HepG2 (cell line): ENCODE measurements at regions not wholly inside any gene's neighbourhood (a gene's known extent, or its start where the extent isn't known, plus 50 kb on each side); places are given as distances from the start of the nearest gene placed in this dataset.
"Not testable (repeated sequence)": the region's sequence is repeated elsewhere in the genome, so short reads cannot be mapped to it uniquely, and the experiment has no call there.

Source experiments
- ATAC-seq: fragments of 200-7000 bp; cut with Tn5 transposase; 3 replicates; pipeline ENCODE4 v1.9.1; 2020; ENCODE audit warnings: mild to moderate bottlenecking, moderate library complexity
- BruUV-seq: library from RNA; stranded (reverse); fragments of 400-500 nt; replicated peaks from 2 replicates; lab custom pipeline; 2021; lab: Mats Ljungman, UMichigan
- CTCF ChIA-PET: fragments of 300-600 bp; formaldehyde crosslinking; extraction: SDS; loops from one replicate; lab custom pipeline; 2021; ENCODE audit warnings: low total read pairs, inconsistent platforms, low intra/inter-chr PET ratio; lab: Yijun Ruan, JAX
- POLR2A ChIA-PET: fragments of 350-600 bp; sonication (Branson Sonifier 250); formaldehyde crosslinking; loops from one replicate; lab custom pipeline; 2020; ENCODE audit warnings: antibody characterized with exemption, inconsistent platforms; lab: Yijun Ruan, JAX
- DNase-seq: peaks from one replicate; pipeline ENCODE4 v3.0.0-alpha.2; 2015; ENCODE audit warnings: low spot score
- FAIRE-seq: peaks from 3 replicates; lab custom pipeline; 2011; peaks lifted over from hg19 to GRCh38; lab: Jason Lieb, UNC
- H2AFZ ChIP-seq: one replicate; pipeline ENCODE4 v1.6.1; 2011; ENCODE audit warnings: low read length, inconsistent platforms
- H3K27ac ChIP-seq: fragments of 300-600 bp; 3 replicates; pipeline ENCODE4 v1.8.0; 2011; ENCODE audit warnings: mixed run types, mild to moderate bottlenecking, mixed read lengths, low read length, inconsistent platforms; ENCODE audit not compliant: insufficient read depth; ENCODE audit errors: extremely low read length
- H3K27me3 ChIP-seq, 2 experiments: fragments of 200-600 bp in 1 of 2; 2 replicates in 1 of 2; 3 replicates in 1 of 2; pipeline versions ENCODE4 v1.6.0 to v1.8.0; 2011; ENCODE audit warnings: low read length in 2 of 2, mild to moderate bottlenecking in 2 of 2, moderate library complexity in 2 of 2, inconsistent platforms in 1 of 2; ENCODE audit not compliant: insufficient read depth in 2 of 2, control insufficient read depth in 1 of 2
- H3K36me3 ChIP-seq, 2 experiments: fragments of 200-600 bp in 1 of 2; replicated peaks in 1 of 2; 2 replicates in 1 of 2; 3 replicates in 1 of 2; pipeline versions ENCODE4 v1.5.1 to v1.8.0; 2011; ENCODE audit warnings: low read length in 2 of 2, inconsistent platforms in 1 of 2; ENCODE audit not compliant: insufficient read depth in 2 of 2, control insufficient read depth in 1 of 2
- H3K4me1 ChIP-seq: 2 replicates; pipeline ENCODE4 v1.5.1; 2012; ENCODE audit warnings: low read length, inconsistent platforms; ENCODE audit not compliant: insufficient read depth
- H3K4me2 ChIP-seq: 2 replicates; pipeline ENCODE4 v1.6.0; 2011; ENCODE audit warnings: low read depth, low read length, inconsistent platforms
- H3K4me3 ChIP-seq, 3 experiments: fragments of 200-600 bp in 1 of 3; sonication (generic), shearing (Covaris generic) in 1 of 3; replicated peaks in 1 of 3; 2 replicates each; pipeline ENCODE4 v1.5.1; 2011 to 2016; ENCODE audit warnings: low read length in 3 of 3, inconsistent platforms in 2 of 3, low read depth in 2 of 3, mild to moderate bottlenecking in 2 of 3, control low read depth in 1 of 3, mixed read lengths in 1 of 3; ENCODE audit not compliant: insufficient read depth in 1 of 3
- H3K79me2 ChIP-seq: one replicate; pipeline ENCODE4 v1.6.1; 2011; ENCODE audit warnings: low read length, inconsistent platforms; ENCODE audit not compliant: insufficient read depth
- H3K9ac ChIP-seq: 2 replicates; pipeline ENCODE4 v1.6.0; 2011; ENCODE audit warnings: mild to moderate bottlenecking, low read depth, low read length, inconsistent platforms; ENCODE audit not compliant: insufficient read depth
- H3K9me3 ChIP-seq: 2 replicates; pipeline ENCODE4 v1.5.1; 2012; ENCODE audit warnings: mild to moderate bottlenecking, low read length
- H4K20me1 ChIP-seq: 2 replicates; pipeline ENCODE4 v1.6.0; 2011; ENCODE audit warnings: inconsistent platforms, mild to moderate bottlenecking, low read length, moderate library complexity; ENCODE audit not compliant: insufficient read depth
- CCAR2 ChIP-seq: fragments of 200-400 bp; formaldehyde crosslinking; optimal IDR thresholded peaks from 2 replicates; pipeline ENCODE3; 2018; ENCODE audit warnings: low read depth, mild to moderate bottlenecking, low read length, moderate library complexity
- FOSL2 ChIP-seq: sonication (generic); formaldehyde crosslinking; IDR thresholded peaks from 2 replicates; pipeline ENCODE4 v1.4.0; 2020; ENCODE audit warnings: missing genetic modification reagents
- GFI1 ChIP-seq: sonication (generic); formaldehyde crosslinking; IDR thresholded peaks from 2 replicates; pipeline ENCODE4 v1.5.0; 2020; ENCODE audit warnings: missing genetic modification reagents, mild to moderate bottlenecking, borderline replicate concordance
- MIER2 ChIP-seq: IDR thresholded peaks from 2 replicates; pipeline ENCODE4 v1.6.1; 2016; ENCODE audit warnings: missing biosample characterization, missing genetic modification reagents
- NBN ChIP-seq: fragments of 450-650 bp; conservative IDR thresholded peaks from 2 replicates; pipeline ENCODE4 v1.6.1; 2017
- SMAD1 ChIP-seq: sonication (generic); formaldehyde crosslinking; IDR thresholded peaks from 2 replicates; pipeline ENCODE4 v1.4.0; 2020; ENCODE audit warnings: missing genetic modification reagents, low read depth, mild to moderate bottlenecking, borderline replicate concordance
- TMF1 ChIP-seq: sonication (generic); formaldehyde crosslinking; IDR thresholded peaks from 2 replicates; pipeline ENCODE4 v1.8.1; 2022; ENCODE audit warnings: low read depth, missing genetic modification reagents
- ZFP82 ChIP-seq: sonication (generic); formaldehyde crosslinking; IDR thresholded peaks from 2 replicates; pipeline ENCODE4 v1.5.1; 2020; ENCODE audit warnings: mild to moderate bottlenecking, missing genetic modification reagents, borderline replicate concordance
- ZNF33A ChIP-seq: sonication (generic); formaldehyde crosslinking; IDR thresholded peaks from 2 replicates; pipeline ENCODE4 v1.5.1; 2020; ENCODE audit warnings: missing genetic modification reagents, mild to moderate bottlenecking, moderate library complexity, borderline replicate concordance
- ZNF430 ChIP-seq: sonication (generic); formaldehyde crosslinking; IDR thresholded peaks from 2 replicates; pipeline ENCODE4 v1.9.0; 2021; ENCODE audit warnings: mild to moderate bottlenecking, missing genetic modification reagents
- ZNF563 ChIP-seq: sonication (generic); formaldehyde crosslinking; IDR thresholded peaks from 2 replicates; pipeline ENCODE4 v1.8.0; 2022; ENCODE audit warnings: mild to moderate bottlenecking, moderate library complexity, missing genetic modification reagents
- ZNF639 ChIP-seq: conservative IDR thresholded peaks from 2 replicates; pipeline ENCODE4 v1.6.1; 2018; ENCODE audit warnings: missing genetic modification reagents
- ZNF761 ChIP-seq: sonication (generic); formaldehyde crosslinking; conservative IDR thresholded peaks from 2 replicates; pipeline ENCODE4 v1.4.0; 2020; ENCODE audit warnings: mild to moderate bottlenecking, missing genetic modification reagents
- ZNF816 ChIP-seq: sonication (generic); formaldehyde crosslinking; IDR thresholded peaks from 2 replicates; pipeline ENCODE4 v1.8.0; 2022; ENCODE audit warnings: missing genetic modification reagents, mild to moderate bottlenecking, borderline replicate concordance
- WGBS: methylation state at CpG from one replicate; pipeline ENCODE4 v1.1.6; 2017; ENCODE audit warnings: low lambda C conversion rate; 5-methylcytosine and 5-hydroxymethylcytosine counted together
- in situ Hi-C: cut with HindIII; loops from 2 replicates; pipeline ENCODE4 v1.10.0; 2017; ENCODE audit warnings: low pct_unique_long_range_greater_than_20kb; ENCODE audit not compliant: extremely low pct_ligation_motif_present
- intact Hi-C: fragments of 100-400 bp; cut with micrococcal nuclease; formaldehyde crosslinking; loops from one replicate; pipeline ENCODE4 v1.10.0; 2022; ENCODE audit not compliant: unreplicated experiment

- TF ChIP-seq SMAD1 (CRISPR knock-in tag) (no peak), GFI1 (CRISPR knock-in tag) (no peak)
- FAIRE-seq (no peak), DNase-seq (no peak), ATAC-seq (no peak)
- intact Hi-C loops, result no loop called here
- in situ Hi-C loops, result no loop called here
- CTCF ChIA-PET, result no interaction called here
- Histone ChIP-seq H3K4me1 (no peaks in the 10 kb centered on the region), H3K79me2 (no peaks in the 10 kb centered on the region), H3K27me3 (no peaks in the 10 kb centered on the region), H4K20me1 (no peaks in the 10 kb centered on the region), H2AFZ (no peak overlapping the region), H3K4me2 (no peak overlapping the region), H3K9me3 (no peaks in the 10 kb centered on the region), H3K27ac (no peak overlapping the region), H3K36me3 (no peaks in the 10 kb centered on the region), H3K9ac (no peak overlapping the region), H3K4me3 (no peak overlapping the region)
- no TSS peak for BruUV-seq
- POLR2A ChIA-PET, result no interaction called here
Observed at GRCh38 chr5:90214991-90215390, 194.6 kb downstream of the CETN3 start.

GRCh38 chr5:90208323-90208722, 201.2 kb downstream of the CETN3 start:
- in situ Hi-C loops, H3K79me2 ChIP-seq, FAIRE-seq, H3K27ac ChIP-seq, CTCF ChIA-PET, H3K4me3 ChIP-seq, H4K20me1 ChIP-seq, intact Hi-C loops, H3K36me3 ChIP-seq, H3K9me3 ChIP-seq, H3K4me1 ChIP-seq, POLR2A ChIA-PET, H3K27me3 ChIP-seq, BruUV-seq, ATAC-seq, H2AFZ ChIP-seq, H3K4me2 ChIP-seq, H3K9ac ChIP-seq, DNase-seq: not testable (repeated sequence)
- WGBS, result 75% methylated on average over 24 of the region's 25 CpGs

GRCh38 chr5:90201923-90202322, 207.6 kb downstream of the CETN3 start:
- in situ Hi-C loops (no loop called here), intact Hi-C loops (no loop called here)
- no peak overlapping the region for H3K9ac ChIP-seq
- no peak overlapping the region for H3K27ac ChIP-seq
- ATAC-seq (no peak), FAIRE-seq (no peak), DNase-seq (no peak)
- POLR2A ChIA-PET, result no interaction called here
- H3K4me1 ChIP-seq, result no peaks in the 10 kb centered on the region
- H4K20me1 ChIP-seq, result no peaks in the 10 kb centered on the region
- no peaks in the 10 kb centered on the region for H3K36me3 ChIP-seq
- no peak overlapping the region for H3K4me3 ChIP-seq
- CTCF ChIA-PET, result no interaction called here
- no peaks in the 10 kb centered on the region for H3K27me3 ChIP-seq
- WGBS, result 0% methylated on average over 3 of the region's 3 CpGs
- BruUV-seq, result no TSS peak
- H3K4me2 ChIP-seq, result no peak overlapping the region
- no peaks in the 10 kb centered on the region for H3K9me3 ChIP-seq
- H2AFZ ChIP-seq, result no peak overlapping the region
- H3K79me2 ChIP-seq, result no peaks in the 10 kb centered on the region
- TF ChIP-seq ZNF430 (CRISPR knock-in tag), result no peak
- TF ChIP-seq CCAR2, result no peak
- TF ChIP-seq ZFP82 (CRISPR knock-in tag), result no peak
- no peak for TF ChIP-seq MIER2 (CRISPR knock-in tag)
- no peak for TF ChIP-seq FOSL2 (CRISPR knock-in tag)
- TF ChIP-seq ZNF816, result no peak
- no peak for TF ChIP-seq TMF1 (CRISPR knock-in tag)
- TF ChIP-seq NBN, result no peak
- no peak for TF ChIP-seq ZNF563
- TF ChIP-seq ZNF639 (CRISPR knock-in tag), result no peak
- no peak for TF ChIP-seq ZNF761 (CRISPR knock-in tag)
- TF ChIP-seq ZNF33A (CRISPR knock-in tag), result no peak
